ENCODE measurements at regions not wholly inside any gene's neighbourhood (a gene's known extent, or its start where the extent isn't known, plus 50 kb on each side); places are given as distances from the start of the nearest gene placed in this dataset.

DNA sequence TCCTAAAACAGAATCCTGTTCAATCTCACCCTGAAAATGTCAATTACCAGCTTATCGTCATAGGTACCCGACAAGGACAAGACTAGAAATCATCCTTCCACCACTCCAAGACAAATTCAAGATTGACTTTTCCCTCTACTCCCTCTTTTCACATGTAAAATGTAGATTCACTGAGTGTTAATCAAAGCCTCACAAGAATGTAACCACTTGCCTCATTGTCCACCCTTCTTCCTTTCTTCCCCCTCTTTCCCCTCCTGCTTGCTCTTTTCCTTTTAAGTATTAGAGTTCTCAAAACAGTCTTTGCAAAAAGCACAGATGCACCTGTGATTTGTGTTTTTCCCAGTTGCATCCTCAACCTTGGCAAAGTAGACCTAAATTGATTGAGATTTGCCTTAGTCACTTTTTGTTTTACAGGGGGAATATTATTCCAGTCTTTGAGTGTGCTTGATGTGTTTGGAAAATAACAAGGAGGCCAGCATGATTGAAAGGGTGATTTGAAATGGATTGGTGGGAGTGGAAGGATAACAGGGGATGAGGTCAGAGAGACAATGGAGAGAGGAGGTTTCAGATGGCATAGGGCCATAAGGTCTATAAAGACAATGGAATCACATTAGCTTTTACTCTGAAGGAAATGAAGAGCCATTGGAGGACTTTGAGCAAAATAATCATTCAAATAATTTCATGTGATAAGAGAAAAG lies 231.3 kb upstream of the TYRP1 start:
- no peak for DNase-seq

DNA sequence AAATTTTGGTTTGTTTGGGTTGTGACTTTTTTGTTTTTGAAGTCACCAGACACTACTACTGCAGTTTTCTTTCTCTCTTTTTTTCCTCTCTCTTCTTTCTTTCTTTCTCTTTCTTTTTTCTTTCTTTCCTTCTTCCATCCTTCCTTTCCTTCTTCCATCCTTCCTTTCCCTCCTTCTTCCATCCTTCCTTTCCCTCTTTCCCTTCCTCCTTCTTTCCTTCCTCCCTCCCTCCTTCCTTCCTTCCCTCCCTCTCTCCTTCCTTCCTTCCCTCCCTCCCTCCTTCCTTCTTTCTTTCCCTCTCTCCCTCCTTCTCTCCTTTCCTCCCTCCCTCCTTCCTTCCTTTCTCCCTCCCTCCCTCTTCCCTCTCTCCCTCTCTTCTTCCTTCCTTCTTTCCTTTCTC lies 230.3 kb upstream of the TYRP1 start:
- no peak for DNase-seq

DNA sequence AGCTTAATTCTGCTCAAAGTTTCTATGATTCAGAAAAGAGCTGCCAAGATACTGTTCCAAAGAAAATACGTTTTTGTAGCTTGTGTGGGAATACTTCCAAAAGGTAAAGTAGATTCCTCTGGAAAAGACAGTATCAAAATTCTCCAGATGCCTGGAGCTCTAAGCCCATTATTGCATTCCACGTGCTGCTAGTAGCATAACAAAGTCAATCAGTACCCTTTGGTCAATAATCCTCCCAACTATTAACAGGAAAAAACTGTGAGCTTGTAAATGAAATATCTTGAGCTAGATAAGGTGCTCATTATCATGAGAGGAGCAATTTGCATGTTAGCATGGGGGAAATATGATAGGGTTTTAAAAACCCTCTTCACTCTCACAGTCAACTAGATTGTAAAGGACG lies 229.5 kb upstream of the TYRP1 start:
- DNase-seq: no peak

DNA sequence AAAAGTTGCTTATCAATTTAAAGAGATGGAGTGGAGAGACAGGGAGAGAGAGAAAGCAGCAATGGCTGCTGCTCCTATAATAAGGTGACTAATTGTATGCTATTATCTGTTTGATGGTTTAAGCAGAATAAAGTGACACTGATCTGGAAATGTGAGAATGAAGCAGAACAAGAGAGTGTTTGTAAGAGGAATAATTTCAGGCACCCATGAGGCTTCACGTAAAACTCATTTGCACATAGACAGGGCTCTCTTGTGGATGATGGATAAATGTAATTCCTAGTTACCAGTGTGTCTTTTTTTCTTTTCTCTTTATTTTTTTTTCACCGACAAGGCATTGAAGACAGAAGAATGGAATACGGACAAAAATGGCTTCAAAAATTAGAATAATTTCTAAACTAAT lies 228.8 kb upstream of the TYRP1 start:
- no peak for DNase-seq

DNA sequence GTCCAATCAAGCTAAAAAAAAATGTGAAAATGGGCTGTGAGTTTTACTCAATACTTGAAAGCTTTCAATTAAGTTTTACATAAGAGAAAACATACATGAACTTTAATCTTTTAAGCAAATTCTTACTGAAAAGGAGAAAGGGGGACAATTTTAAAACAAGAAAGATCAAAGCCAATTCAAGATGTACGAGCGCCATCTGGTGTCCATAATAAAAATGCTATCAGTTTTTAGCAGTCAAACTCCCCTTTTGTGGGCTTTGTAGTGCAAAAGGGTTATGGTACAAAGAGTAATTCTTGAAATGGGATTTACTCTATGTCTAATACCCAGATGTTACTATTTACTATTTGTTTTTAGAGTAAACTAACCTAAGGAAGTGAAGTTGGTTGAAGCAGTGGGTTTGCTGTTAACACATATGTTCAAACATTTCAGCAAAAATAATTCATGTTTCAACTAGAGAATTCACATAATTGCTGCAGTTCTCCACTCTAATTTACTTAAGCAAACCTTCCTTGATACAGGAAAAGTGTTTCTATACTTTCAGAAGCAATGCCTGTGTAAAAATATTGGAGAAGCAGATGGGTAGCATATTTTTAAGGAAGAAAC lies 228.2 kb upstream of the TYRP1 start:
- DNase-seq: no peak

DNA sequence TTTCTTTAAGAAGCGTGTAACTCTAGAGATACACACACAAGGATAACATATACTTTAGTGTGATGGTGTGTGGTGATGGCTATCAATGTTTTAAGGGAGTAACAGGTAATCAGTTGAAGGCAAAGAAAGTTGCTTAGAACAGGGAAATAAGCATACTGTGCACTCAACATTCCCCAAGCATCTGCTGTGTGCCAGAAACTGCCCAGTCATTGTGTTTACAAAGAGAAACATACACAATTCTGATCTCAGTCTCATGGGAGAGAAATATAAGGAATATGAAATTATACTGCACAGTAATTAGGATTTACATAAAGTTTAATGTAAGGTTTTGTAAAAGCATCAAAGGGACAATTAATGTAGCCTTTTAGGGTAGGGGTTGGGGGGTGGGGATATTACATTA lies 224.1 kb upstream of the TYRP1 start:
- DNase-seq: no peak

DNA sequence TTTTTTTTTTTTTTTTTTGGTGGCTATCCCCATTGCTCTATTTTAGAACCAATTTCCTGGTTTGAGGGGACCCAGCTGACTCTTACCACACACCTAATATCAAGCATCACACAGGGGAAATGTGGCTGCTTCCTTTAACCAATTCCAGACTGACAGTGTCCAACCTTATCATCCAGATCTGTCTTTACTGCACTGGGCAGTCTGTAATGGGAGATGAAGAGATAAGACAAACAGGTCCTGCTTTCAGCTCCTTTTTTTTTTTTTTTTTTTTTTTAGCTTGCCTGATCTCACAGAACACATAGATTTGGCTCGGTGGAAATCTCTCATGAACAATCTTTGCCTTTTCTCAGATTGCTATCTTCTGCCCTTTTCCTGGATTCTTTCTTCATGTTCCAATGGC lies 198.8 kb upstream of the TYRP1 start:
- DNase-seq: no peak

DNA sequence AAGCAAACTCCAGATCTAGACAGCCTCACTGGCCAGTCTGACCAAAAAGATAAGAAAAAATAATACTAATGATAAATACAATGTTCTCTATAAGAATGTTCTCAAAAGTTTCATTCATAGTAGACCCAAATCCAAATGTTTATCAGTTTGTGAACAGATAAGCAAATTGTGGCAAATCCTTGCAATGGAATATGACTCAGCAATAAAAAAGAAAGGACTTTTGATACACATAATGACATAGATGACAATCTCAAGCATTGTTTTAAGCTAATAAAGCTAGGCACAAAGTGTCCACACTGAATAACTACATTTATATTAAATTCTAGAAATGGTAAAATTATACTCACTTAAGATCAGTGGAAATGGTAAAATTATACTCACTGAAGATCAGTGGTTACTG lies 195.4 kb upstream of the TYRP1 start:
- no peak for DNase-seq

DNA sequence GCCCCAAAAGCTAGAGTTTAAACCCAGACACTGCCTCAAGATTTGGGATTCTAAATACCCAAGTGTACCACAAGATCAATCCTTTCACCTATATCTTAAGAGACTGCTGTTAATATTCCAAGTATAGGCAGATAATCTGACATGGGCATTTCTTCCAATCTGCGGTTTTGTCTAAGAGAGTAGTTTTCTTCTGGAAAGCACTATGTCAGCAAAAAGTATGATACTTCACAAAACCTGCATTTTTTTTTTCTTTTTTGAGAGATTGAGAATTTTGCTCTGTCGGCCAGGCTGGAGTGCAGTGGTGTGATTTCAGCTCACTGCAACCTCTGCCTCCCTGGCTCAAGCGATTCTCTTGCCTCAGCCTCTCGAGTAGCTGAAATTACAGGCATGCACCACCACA lies 190.7 kb upstream of the TYRP1 start:
- DNase-seq: no peak

DNA sequence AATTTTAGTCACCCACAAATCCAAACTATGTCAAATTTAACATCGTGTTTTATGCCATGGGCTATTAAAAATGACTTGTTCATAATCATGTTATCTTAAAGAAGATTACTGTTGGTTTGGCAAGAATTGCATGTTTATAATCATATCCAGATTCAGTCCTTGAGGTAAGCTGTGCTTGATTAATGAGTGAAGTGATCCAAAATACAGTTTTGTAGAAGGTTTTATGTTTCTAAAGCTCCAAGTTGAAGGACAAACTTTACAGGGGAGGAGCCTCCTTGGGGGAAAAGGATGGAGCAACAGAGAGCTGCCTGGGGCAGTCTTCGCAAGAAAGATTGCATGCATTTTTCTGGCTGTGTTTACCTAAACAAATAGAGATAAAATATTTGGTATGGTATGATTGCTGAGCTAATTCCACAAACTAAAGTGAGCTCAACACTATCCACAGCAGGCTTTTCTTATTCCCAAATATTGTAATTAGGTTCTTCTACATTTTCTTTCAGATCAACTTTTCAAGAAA lies 189.5 kb upstream of the TYRP1 start:
- no peak for DNase-seq

DNA sequence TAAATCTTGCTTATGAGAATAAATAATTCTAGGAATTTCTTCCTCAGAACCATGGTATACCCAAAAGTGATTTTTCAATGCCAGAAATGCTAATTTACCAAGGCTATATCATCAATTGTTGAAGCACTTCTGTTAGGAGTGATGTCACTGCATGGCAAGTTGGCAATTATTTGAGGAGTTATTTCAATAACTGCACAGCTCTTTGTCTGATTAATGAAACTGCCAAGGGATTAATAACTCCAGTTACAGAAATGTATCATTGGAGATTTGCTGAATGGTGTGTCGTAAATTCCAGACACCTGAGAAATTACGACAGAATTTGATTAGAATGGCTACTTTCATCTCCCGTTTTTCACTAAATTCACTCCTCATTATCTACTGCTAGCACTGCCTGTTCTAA lies 182.6 kb upstream of the TYRP1 start:
- no peak for DNase-seq

DNA sequence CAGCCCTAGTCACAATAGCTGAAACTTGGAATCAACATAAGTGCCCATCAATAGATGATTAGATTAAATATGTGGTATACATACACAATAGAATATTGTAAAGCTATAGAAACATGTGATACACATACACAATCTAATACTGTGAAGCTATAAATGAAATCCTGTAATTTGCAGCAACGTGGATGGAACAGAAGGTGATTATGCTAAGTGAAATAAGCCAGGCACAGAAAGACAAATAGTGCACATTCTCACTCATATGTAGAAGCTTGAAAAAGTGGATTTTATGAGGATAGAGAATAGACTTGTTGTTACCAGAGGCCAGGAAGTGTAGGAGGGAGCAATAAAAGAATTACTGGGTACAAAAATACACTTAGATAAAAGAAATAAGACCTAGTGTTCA lies 181.5 kb upstream of the TYRP1 start:
- DNase-seq: no peak

DNA sequence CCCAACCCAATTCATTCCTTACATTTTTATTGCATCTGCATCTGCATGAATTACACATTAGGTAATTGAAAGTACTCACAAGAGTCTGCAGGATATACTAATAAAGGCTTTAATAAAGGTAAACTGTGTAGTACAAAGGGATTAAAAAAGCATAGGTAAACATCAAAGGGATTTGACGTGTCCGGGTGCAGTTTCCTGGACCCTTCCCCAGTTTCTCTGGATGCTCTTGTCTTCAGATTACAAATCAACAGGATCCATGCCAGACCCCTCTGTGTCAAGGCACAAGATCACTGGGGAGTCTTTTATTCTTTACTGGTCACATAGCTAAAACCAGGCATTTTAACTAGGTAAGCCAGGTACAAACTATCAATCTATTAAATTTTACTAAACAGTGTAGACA lies 177.2 kb upstream of the TYRP1 start:
- DNase-seq: no peak

DNA sequence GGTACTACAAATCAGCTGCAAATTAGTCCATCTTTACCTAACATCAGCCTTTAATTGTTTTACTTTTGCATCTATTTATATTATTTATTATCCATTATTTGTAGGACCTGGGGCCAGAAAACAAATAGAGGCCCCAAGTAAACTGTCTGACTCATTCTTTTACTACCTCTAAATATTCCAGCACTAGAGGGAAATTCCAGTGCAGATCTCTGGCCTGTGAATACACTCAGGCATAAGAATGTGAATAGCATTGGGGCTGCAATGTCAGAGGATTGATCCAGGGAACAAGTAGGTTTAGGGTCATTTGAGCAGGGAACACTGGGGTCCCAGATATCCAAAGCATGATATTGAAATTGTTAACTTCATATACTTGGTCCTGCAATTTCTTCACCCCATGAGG lies 176.6 kb upstream of the TYRP1 start:
- no peak for DNase-seq

DNA sequence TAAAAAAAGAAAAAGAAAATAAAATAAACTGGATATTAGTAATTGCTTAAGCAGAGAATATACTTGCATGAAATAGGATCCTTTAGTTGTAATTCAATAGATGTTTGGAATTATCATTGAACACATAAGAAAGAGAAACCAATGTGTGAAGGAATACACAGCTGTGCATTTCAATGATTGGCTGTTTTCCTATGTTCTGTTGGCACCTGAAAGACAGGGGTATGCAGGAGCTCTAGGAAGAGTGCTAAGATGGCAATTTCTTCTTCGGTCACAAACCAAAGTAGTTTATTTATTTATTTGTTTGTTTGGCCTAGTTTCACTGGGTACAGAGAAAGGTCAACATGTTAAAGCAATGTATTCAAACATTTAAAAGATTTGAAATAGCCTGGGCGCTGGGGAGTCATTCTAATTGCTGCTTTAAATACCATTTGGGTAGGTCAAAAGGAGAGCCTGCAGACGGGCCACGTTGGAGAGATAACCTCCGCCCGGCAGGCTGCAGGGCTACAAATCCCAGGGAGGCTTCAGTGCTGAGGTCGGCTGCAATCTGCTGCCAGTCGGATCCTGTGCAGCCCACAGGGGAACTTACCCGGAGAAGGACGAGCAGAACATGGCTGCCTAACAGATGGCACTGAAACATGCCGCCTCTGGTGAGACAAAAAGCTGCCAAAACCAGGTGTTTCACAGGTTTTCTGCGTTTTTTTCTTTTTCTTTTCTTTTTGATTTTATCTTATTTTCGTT lies 154.2 kb upstream of the TYRP1 start:
- no peak for DNase-seq

DNA sequence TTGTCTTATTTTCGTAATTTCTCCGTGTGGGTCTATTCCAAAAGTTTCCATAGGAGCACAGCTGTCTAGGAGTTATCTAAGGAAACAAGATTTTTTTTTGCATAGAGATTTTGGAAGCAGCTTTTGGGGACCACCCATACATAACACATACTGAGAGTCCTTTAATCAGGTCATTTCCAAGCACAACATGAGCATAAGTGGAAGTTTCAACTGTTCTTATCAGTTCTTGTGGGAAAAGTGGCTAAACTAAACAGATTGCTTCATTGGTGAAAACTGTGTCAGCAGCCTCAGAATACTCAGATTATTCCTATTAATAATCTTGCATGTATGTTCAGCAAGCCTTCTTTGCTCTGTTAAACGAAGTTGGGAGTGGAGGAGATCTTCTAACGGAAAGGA lies 153.6 kb upstream of the TYRP1 start:
- DNase-seq: no peak

DNA sequence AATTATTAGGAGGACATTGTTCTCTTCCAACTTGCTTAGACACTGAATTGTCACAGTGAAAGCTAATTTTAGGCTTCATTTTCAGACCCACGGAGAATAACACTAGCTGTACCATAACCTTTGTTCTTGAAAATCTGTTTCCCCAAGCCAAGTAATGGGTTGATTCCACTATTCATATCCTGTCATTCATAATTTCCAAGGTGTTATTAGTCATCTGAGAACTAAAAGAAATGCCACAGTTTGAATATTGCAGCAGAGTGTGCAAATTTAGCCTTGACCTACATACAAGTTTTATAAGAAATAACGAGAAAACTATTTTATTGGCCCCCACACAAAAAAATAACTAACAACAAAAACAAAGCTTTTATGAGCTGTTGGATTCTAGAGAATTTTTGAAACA lies 148.5 kb upstream of the TYRP1 start:
- DNase-seq: no peak

DNA sequence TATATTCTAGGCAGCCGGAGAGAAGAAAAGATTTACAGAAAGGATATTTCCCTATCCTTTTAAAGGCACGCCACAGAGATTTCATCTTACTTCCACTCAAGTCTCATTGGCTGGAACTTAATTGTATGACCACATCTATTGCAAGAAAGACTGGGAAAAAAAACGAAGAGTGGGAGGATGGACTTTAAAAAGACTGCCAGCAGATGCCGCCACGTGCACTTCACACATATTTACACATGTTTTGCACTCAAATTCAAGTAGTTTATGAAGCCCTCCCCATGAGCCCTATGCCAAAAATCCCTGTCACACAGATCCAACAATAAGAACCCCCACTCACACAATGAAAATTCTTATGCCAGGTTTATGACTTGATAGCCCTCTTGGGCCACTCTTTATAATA lies 138.5 kb upstream of the TYRP1 start:
- DNase-seq: no peak

DNA sequence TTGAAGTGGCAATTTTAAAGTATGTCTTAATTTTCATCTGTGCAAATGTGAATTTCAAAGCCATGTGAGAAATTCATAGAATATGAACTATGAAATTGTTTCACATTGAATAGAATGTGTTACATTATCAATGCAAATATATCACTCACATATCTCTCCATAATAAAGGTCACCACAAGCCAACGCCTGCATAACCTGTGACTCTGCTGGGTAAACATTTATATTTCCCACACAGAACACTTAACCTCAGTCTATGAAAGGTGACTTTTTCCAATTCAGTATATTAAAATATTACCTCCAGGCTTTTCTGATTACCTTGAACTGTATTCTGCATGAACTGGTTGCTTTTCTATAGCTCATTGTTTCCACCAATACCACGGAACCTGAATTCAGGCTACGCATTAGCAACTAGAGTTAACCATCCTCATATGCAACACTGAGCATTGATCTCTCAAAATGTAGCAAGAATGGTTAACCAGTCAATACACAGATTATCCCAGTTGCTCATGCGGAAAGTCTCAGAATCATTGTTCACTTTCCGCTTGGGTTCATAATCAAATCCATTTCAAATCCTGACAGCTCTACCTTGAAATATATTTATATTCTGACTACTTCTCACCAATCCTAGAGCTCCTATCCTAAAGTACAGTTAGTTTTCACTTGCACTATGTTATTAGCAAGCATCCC lies 126.6 kb upstream of the TYRP1 start:
- DNase-seq: no peak

DNA sequence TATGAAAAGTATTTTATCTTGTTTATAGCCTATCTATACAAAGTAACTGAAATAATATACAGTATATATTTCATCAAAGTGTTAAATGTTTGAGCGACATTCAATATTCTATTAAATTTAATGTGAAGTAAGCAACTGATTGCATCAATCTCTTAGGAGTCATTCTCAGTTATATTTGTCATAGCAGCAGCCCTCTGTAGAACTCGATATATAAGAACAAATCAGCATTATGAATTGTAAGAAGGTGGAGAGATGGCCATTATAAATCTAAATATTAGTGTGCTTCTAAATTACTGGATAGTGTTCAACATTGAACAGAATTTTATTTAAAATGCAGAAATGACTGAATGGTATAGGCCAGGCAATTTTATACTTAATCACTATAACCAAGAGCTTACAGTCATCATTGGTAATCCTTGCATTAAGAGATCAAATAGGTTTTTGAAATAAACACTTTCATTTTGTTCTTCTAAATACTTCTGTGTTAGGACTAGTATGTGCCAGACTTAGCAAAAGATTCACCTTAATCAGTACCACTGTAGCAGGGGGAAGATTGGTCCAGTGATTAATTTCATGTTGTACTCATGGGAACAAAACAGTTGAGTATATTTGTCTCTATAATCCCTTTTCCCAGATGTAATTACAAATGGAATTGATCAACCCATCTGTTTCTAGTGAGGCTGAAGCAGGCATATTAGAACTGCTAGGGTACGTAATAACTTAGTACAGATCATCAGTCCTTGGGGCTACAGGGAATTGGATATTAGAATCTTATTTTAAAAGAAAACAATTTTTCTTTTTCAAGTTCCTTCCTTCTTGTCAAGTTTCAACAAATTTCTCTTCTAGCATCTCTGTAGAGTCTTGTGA lies 108.3 kb upstream of the TYRP1 start:
- DNase-seq: no peak

DNA sequence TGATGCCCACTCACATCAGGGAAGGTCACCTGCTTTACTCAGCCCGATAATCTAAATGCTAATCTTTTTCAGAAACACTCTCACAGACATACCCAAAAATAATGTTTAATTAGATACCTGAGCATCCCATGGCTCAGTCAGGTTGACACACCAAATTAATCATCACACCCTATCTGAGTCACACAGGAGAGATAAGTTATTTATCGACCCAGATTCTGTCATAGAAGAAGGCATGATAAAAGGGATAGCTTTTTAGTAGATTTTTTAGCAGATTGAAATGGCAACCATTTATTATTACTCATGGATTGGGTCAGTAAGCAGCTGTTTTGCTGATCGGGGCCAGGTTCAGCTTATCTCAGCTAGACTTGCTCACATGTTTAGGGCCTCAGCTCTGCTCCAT lies 97.8 kb upstream of the TYRP1 start:
- DNase-seq: no peak

DNA sequence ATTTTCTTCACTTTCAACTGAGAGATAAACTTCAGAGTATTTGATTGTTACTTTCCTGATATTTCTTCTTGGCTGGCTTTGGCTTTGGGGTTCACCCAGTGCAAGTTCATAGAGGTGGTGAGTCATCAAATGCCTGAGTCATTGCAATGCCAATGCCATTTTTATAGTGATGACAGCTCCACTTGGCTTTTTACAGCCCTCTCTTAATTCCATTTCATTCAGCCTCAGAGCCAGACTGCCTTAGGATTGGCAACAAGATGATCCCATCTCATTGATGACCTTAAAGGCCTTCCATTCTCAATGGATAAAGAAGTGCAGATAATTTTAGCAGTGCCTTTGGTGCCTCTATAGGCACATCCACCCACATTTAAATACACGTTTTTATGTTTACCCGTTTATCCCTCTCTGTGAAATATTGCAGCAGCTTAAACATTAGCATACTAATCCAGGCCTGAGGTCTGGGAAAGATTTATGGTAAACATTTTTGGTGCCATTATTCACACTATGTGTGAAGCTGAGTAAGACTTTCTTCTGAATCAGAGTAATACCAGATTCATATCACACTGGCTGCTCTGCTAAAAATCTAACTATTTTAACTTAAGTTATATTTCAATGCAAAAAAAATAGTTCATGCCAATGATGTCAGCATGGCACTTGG lies 88.9 kb upstream of the TYRP1 start:
- no peak for DNase-seq
